Omental fat pad (tissue), 3 donors: ENCODE measurements at regions not wholly inside any gene's neighbourhood (a gene's known extent, or its start where the extent isn't known, plus 50 kb on each side); places are given as distances from the start of the nearest gene placed in this dataset.

Experiments
- ATAC-seq: fragments of 150-250 bp; one replicate; pipeline ENCODE4 v1.9.1; 2016; ENCODE audit warnings: mild to moderate bottlenecking, moderate library complexity; ENCODE audit not compliant: low FRiP score
- DNase-seq: peaks from one replicate; pipeline ENCODE4 v3.0.0-alpha.2; 2019; ENCODE audit warnings: low spot score
- CTCF ChIP-seq, 3 donors: fragments of 450-650 bp; IDR thresholded peaks; one replicate each; pipeline ENCODE4 v1.5.1; 2016 to 2017; ENCODE audit warnings: antibody characterized with exemption in 3 of 3, mild to moderate bottlenecking in 3 of 3, moderate library complexity in 2 of 3

GRCh38 chr1:233516732-233517131, 97.2 kb upstream of the KCNK1 start:
- ATAC-seq (no peak), DNase-seq (no peak)
- TF ChIP-seq CTCF (IDR thresholded peaks at IDR 0.05), result no peak

GRCh38 chr1:233518344-233518743, 95.6 kb upstream of the KCNK1 start:
- DNase-seq (no peak), ATAC-seq (no peak)
- no peak for TF ChIP-seq CTCF (IDR thresholded peaks at IDR 0.05)

- TF ChIP-seq CTCF (IDR thresholded peaks at IDR 0.05), result no peak
- peak; percentile 51 for ATAC-seq
- DNase-seq, result no peak
These were observed 93.4 kb upstream of the KCNK1 start for GRCh38 chr1:233520261-233521191.

- ATAC-seq (no peak), DNase-seq (no peak)
- TF ChIP-seq CTCF (IDR thresholded peaks at IDR 0.05), result no peak
These were observed 90.9 kb upstream of the KCNK1 start for GRCh38 chr1:233523047-233523446.

GRCh38 chr1:233527818-233528217, 86.1 kb upstream of the KCNK1 start:
- DNase-seq (no peak), ATAC-seq (no peak)
- TF ChIP-seq CTCF (IDR thresholded peaks at IDR 0.05), result no peak

- no peak for DNase-seq
- no peak for ATAC-seq
- TF ChIP-seq CTCF (IDR thresholded peaks at IDR 0.05), result no peak
These were observed 83.1 kb upstream of the KCNK1 start for GRCh38 chr1:233530665-233531386.
